T1000 (cell line): ENCODE measurements at regions not wholly inside any gene's neighbourhood (a gene's known extent, or its start where the extent isn't known, plus 50 kb on each side); places are given as distances from the start of the nearest gene placed in this dataset.

Source experiments
- DNase-seq: peaks from one replicate; lab custom pipeline; 2025; ENCODE audit warnings: mixed read lengths; lab: John Stamatoyannopoulos, UW

- no peak for DNase-seq
Observed at GRCh38 chr3:124602980-124603627, 127.1 kb upstream of the UMPS start.

- DNase-seq = no peak
Observed at GRCh38 chr3:124605781-124606579, 124.3 kb upstream of the UMPS start.

- no peak for DNase-seq
Observed at GRCh38 chr3:124607163-124607562, 123.1 kb upstream of the UMPS start.

GRCh38 chr3:124609402-124609801, 120.8 kb upstream of the UMPS start:
- no peak for DNase-seq

GRCh38 chr3:124610130-124610529, 120.1 kb upstream of the UMPS start:
- DNase-seq = no peak

GRCh38 chr3:124611520-124611919, 118.7 kb upstream of the UMPS start:
- DNase-seq = no peak

- DNase-seq = no peak
Observed at GRCh38 chr3:124615896-124616543, 114.2 kb upstream of the UMPS start.

- DNase-seq = no peak
Observed at GRCh38 chr3:124617177-124617576, 113.1 kb upstream of the UMPS start.

- DNase-seq = no peak
Observed at GRCh38 chr3:124619887-124620599, 110.2 kb upstream of the UMPS start.

- no peak for DNase-seq
Observed at GRCh38 chr3:124620600-124621063, 109.6 kb upstream of the UMPS start.

- no peak for DNase-seq
Observed at GRCh38 chr3:124621498-124621897, 108.8 kb upstream of the UMPS start.

- no peak for DNase-seq
Observed at GRCh38 chr3:124625074-124625473, 105.2 kb upstream of the UMPS start.

GRCh38 chr3:124627501-124627908, 102.7 kb upstream of the UMPS start:
- no peak for DNase-seq

GRCh38 chr3:124628863-124629262, 101.4 kb upstream of the UMPS start:
- no peak for DNase-seq

GRCh38 chr3:124629497-124629896, 100.8 kb upstream of the UMPS start:
- no peak for DNase-seq

- DNase-seq = no peak
Observed at GRCh38 chr3:124630960-124631359, 99.3 kb upstream of the UMPS start.

GRCh38 chr3:124631727-124632126, 98.5 kb upstream of the UMPS start:
- no peak for DNase-seq

- DNase-seq = no peak
Observed at GRCh38 chr3:124632566-124633140, 97.6 kb upstream of the UMPS start.

GRCh38 chr3:124633524-124633923, 96.7 kb upstream of the UMPS start:
- no peak for DNase-seq

- no peak for DNase-seq
Observed at GRCh38 chr3:124634210-124635168, 95.8 kb upstream of the UMPS start.

- DNase-seq = no peak
Observed at GRCh38 chr3:124635169-124635539, 95.1 kb upstream of the UMPS start.
